ENCODE measurements at regions not wholly inside any gene's neighbourhood (a gene's known extent, or its start where the extent isn't known, plus 50 kb on each side); places are given as distances from the start of the nearest gene placed in this dataset.
A peak's percentile ranks its signal among the peaks of the same experiment; 100 is the strongest.
"Not testable (repeated sequence)": the region's sequence is repeated elsewhere in the genome, so short reads cannot be mapped to it uniquely, and the experiment has no call there.

DNA sequence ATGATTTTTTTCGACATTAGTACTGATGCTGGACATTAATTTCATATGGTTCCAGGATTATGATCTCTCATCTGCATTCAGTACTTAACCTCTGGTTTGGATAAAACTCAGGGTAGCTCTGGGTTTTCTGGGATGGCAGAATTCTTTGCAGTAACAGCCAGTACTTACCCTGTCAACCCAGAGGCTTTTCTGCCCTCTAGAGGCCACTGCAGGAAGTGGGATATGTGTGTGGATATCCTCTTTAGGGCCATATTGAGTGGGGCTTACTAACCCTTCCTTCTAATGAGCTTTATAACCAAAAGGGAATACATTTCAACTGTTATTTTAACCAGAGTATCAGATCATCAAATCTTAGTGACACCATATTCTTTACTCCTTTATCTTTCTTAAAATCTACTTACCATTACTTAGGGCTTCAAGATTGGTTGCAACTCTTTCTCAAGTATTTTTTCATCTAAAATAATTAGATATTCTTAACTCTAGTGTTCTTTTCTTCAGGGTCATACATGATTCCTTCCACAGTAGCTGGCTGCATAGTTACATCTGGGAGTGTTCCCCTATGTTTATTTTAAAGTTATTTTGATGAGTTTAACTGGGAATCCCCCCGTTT is 488.0 kb upstream of the STXBP6 start:
- peak in 1 of 2 experiments; percentile 10 for DNase-seq

DNA sequence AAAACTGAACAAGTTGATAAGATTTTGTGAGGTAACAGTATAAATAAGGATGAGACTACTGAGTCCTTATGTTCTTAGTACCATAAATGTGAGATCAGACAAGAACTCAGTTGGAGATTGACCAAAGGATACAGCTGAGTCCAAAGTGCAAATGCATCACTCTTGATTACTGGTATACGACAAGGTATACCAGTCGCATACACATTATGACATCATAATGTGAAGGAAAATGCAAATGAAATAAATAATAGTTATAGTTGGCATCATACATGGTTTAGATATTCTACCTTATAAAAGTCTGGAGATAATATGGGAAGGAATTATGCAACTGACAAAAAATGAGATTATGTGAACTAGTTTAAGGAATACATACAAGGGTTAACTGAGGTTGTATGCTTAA is 476.3 kb upstream of the STXBP6 start:
- DNase-seq: no peak

DNA sequence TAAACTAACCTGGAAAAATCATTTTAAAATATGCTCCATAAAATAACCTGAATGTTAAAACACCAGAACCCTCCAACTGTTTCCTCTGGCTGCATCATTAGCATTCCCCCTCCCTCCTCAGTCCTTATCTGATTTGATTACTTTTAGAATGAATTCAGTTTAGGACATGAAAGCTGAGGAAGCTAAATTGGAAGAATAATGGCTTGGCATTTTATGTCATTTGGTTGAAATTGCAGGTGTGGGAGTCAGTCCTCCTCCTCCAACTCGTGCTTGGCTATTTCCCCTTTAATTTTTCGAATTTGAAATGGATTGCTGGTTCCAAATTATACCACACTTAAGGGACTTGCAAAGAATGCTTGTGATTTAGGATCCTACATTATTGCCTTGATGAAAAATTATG is 473.0 kb upstream of the STXBP6 start:
- DNase-seq: no peak

DNA sequence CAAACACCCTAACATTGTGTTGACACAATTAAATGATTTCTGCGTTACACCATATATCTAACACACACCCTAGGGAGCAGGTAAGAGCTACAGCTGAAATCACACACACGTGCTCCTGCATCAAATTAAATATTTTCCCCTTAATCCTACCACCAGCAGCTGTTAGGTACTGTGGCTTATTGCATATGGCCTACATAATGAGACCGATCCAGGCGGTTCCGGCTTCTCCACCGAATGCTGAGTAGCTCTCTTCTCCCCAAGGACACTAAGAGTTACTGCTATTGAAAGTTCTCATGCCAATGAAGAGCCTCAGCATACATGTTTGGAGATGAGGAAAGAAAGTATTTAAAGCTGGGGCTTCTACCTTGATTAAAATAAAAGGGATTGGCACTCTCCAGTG is 472.2 kb upstream of the STXBP6 start:
- no peak for DNase-seq

DNA sequence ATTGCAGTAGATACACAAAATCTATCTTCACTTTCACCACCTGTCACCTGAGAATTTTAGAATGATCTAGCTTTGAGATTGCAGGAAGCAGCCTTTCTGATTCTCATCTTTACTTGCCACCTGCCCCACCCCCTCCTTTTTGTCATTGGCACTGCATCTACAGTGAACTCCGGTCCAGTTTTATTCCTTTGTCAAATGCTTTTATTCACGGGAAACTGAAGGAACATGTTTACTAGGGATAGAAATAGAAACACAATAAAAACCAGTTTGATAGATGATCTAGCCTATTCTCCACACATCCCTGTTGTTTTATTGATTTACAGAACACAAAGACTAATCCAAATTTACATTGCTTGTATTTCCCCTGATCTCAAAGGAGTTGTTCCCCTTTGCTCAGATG is 471.7 kb upstream of the STXBP6 start:
- DNase-seq: no peak

DNA sequence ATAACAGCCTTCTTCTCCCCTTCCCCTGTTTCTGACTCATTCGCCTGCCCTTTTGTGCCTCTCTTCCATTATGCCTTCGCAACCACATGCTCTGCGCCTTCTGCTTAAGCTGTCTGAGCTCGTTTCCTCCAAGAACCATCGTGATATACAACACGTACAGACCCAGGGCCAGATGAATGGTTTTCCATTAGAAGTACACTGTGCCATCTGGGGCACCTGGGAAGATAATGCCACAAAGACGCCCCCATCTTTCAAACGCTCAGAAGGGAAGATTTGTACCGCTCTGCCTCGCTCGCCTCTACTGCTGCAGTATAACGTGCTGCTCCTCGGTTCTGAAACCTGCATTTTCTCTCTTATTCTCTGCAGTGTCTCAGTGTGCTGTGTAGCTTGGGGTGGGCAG is 470.9 kb upstream of the STXBP6 start:
- DNase-seq: no peak

DNA sequence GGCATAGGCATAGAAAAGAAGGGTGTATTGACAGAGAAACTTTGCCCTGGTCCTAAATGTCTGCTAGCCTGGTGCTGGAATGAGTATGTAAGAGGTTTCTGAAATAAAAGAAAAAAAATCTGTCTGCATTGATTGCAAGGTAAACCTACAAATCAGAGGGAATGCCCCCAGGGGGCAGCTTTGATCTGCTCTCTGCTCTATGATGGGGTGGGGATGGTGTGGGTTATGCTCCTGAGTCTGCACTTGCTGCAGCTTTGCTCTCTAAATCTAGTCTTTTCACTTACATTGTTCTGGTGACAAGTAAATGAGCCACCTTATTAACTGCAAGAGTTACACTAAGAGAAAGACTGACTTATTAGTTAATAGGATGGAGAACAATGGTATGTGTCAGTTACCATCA is 468.4 kb upstream of the STXBP6 start:
- DNase-seq: no peak

DNA sequence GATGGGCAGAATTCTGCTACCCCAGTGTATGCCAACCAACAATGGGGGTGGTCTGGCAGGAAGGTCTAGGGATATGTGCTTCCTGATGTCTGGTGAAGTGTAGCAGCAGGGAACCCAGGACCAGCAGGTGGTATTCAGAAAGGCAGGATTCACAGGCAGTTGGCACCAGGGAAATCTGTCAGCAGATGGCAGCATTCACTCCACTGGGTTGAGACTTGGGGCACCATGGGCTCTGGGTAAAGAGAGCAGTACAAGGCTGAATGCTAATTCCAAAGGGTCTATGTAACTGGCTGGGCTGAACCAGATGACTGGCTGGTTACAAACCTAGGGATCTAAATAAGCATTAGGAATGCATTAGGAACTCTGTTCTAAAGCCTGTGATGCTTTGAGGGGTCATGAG is 466.9 kb upstream of the STXBP6 start:
- DNase-seq: peak in 1 of 2 experiments; percentile 4

DNA sequence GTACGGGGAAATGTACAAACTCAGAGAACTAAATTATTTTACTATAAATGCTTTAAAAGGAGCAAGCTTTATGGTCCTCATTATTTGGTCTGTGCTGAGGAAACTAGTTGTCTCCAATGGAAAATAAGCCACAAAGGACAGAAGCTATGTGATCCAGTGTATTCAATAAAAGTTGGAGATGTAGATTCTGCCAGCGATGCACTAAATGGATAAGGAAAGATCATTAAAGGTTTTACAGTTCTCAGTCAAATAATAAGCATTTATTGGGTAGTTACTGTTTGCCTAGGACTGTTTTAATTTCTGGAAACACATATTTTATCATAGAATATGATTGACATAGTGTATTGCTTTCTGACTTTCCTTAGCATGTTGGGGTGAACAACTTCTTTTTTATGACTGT is 458.9 kb upstream of the STXBP6 start:
- no peak for DNase-seq

DNA sequence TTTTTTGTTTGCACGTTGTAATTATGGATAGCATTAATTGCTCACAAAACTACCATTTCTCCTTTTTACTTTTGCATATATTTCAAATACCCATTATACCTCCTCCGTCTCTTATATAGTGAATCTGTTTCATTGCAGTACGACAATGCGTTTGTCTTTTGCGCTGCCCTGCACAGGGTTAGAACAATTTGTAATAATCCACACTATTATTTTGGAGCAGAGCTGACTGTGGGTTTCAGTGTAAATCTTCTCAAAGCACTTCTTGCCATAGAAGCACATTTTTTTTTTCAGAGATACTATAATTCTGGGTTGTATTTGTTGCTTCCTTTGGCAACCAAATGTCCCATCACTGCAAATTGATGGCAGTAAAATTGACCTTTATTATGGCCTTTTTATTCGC is 451.8 kb upstream of the STXBP6 start:
- DNase-seq: no peak

DNA sequence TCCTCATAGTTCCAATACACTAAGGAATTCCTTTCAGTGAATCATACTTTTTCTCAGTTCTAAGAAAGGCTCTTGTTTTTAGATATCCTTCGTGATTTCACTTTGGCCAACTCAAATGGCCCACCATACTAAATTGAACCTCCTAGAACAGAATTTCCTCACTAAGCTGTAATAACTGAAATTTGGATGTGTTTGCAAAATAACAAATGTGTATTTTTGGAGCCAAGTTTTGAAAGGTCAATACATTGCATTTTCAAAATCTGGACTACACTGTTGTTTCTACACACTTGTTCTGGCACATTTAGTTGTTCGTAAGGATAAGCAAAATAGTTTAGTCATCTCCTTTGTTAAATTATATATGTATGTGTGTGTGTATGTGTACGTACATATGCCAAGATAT is 439.0 kb upstream of the STXBP6 start:
- DNase-seq: no peak

DNA sequence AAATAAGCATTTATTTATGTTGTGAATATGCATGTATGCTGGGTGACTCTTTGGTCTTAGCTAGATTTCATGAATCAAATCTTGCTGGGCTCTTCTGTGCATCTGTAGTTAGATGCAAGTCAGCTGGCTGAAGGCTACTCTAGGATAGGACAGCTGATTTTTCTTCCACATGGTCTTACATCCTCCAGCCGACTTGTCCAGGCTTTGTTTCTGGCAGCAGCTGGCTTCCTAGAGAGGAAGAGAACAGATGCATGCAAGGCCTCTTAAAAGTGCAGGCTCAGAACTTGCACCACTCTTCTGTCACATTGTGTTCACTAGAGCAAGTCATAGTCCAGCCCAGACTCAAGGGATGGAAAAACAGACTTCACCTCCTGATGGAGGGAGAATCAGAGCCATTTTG is 435.4 kb upstream of the STXBP6 start:
- DNase-seq: no peak

DNA sequence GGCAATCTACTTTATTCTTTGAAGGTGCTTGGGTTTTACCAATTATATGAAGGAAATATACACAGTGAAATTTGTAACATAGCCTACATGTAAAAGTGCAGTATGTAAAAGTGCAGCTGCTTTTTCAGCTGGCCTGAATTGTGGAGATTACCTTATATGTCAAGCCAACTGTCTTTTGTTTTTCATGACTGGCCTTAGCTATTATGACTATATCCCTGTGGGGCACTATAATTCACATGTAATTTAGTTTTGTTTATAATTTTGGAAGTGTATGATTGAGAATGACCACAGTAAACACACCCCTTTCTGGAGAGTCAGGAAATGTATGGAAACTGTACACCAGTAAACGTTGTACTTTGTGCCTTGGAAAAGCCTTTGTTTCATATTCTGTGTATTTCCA is 435.0 kb upstream of the STXBP6 start:
- DNase-seq: no peak

DNA sequence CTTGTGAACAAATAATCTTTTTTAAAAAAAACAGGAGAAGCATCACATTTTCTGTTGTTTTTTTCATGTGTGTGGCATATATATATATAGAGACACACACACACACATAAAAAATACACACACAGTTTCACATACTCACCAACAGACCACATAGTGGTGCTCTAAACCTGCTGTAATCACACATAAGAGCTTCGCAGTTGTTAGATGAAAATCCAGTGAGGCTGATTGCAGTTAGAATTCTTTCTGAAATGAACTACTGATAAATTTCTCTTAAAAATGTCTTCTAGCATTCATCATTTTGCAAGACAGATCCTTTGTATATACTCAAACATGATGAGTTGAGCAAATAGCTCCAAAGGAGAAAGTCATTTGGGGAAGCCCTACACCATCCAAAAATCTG is 434.3 kb upstream of the STXBP6 start:
- DNase-seq: no peak

DNA sequence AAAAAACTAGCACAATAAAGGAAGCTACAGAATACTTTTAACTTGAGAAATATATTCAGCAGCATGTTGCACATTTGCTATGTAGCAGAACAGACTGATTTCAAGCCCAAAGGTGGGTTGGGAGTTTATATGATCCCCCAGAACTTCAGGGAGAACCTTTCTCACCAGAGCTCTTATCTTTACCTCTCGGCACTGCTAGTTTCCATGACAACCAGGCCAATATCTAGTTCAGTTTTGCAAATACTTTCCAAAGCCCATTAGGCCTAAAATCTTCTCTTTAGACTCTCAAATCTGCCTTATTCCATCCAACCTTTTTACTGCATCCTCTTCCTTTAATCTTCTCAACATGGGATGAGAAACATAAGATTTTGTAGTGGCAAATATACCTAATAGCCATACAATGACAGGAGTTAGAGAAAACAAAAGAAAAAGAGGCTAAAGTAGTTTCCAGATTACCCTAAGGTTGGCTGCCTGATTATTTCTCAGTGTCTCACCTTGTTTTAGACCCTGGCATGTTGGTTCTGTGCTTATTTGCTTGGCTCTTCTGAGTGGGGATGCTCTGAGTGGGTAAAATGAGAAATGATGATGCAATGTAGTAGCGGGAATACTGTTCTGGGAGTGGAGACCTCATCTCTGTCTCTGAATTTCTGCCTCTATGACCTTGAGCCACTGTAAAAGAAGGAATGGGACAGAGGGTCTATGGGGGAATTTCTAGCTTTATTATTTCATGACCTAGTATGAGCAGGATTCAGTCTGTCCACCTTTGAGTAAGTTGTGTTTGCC is 427.6 kb upstream of the STXBP6 start:
- no peak for DNase-seq

DNA sequence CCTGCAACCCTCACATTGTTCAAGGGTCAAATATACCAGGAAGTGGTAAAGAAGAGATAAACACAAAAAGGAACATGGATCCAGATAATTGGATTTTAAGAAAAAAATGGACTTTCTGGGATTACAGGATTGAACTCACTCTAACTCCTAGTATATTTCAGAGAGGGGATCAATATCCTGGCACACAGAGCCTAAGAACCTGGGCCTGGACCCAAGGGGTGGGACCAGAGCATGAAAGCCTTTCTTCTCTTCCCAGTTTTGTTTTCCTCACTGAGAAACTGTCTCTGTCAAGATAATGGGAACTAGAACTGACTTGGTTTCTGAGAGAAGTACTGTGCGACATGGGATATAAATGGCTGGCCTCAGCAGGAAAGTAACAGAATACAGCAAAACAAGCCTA is 422.8 kb upstream of the STXBP6 start:
- DNase-seq: no peak

DNA sequence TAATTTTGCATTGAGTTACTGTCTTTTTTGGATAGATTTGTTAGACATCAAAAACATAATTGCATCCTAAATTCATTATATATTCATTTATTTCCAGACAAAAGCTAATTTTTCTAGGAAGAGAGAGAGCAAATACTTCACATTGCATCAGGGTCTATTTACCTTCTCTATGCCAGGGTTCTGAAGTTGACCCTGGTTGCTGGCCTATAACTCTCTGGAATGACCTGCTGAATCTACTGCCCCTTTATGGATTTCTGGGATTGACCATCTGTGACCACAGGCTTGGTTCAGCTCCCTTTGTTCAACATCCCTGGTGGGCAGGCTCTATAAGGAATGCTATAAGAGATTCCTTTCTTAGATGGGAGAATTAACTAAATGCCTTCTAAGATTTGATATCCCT is 414.8 kb upstream of the STXBP6 start:
- DNase-seq: no peak

DNA sequence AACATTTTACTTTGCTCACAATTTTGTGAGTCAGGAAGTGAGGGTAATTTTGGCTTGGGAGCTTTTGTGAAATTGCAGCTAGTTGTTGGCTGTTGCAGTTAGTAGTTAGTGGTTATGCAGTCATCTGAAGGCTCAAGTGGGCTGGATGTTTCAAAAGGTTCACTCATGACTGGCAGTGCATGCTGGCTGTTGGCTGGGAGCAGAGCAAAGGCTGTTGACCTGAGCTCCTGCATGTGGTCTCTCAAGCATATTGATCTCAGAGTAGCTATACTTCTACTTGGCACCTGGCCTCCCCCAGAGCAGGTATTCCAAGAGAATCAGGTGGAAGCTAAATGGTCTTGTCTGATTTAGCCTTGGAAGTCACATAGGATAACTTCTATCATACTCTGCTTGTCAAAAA is 414.1 kb upstream of the STXBP6 start:
- DNase-seq: no peak

DNA sequence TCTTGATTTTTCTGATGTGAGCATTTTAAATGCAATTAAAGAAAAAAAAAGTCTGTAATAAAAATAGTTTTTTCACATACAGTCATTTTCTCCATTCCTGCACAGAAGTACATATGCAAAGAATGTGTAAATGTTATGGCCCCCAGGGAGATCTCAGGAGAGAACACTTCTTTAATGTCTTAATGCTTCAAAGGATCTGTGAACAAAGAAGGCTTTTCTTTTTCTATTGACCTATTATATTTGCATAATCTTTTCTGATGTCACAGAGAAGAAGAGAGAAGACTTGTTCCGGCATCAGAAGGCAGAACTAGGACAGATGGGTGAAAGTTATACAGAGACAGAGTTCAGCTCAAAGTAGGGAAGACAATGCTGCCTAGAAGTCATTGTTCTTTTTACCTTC is 413.5 kb upstream of the STXBP6 start:
- DNase-seq: no peak

DNA sequence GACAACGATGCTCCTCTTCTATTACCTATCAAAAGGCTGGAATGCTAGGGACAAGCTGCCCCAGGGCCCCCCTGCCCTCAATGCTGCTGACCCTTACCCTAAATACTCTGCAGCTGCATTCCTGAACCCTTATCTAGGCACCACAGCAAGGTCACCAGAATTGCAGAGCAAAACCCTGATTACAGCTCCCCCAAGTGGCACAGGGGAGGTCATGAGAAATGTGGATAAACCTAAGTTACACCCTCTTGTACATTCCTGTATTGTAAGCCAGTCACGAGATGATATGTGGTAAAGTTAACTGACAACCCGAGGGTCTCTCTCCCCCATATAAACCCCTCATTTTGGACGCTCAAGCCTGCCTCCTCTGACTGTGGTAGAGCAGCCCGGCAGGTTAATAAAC is 411.8 kb upstream of the STXBP6 start:
- DNase-seq: no peak

DNA sequence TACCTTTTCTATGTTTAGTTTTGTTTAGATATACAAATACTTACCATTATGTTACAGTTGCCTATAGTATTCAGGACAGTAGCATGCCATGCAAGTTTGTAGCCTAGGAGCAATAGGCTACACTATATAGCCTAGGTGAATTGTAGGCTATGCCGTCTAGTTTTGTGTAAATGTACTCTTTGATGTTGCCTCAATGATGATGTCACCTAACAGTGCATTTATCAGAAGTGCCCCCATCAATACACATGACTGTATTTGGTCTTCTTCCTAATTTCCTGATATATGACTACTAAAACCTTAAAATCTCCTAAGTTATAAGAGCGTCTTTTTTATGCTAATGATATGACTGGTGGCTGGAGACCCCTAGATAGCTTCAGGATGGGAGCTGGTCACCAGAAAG is 394.4 kb upstream of the STXBP6 start:
- no peak for DNase-seq

DNA sequence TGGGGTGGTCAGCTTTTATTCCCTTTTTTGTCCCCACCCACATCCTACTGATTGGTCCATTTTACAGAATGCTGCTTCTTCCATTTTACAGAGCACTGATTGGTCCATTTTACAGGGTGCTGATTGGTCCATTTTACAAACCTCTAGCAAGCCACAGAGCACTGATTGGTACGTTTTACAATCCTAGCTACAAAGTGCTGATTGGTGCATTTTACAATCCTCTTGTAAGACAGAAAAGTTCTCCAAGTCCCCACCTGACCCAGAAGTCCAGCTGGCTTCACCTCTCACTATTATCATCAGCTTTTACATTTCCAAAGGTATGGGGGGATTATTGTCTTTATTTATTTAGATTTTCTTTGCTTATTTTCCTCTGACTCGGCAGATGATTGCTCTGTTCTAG is 390.4 kb upstream of the STXBP6 start:
- not testable (repeated sequence) for DNase-seq

DNA sequence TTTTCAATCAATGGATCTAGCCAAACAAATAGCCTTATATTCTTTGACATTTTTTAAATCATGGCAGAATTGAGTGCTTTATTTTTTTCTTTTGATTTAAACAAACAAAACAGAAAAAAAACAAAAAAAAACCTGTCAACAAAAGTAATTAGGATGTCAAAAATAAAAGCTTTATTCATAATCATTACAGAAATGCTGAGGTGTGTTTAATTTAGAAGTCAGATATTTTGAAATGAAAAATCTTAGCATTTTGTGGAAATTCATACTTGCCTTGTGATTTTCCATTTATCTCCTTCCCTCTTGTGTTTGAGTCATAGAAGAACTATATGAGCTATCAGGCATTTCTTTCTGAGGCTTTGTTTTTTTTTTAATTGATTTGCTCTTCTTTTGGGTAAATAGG is 387.0 kb upstream of the STXBP6 start:
- no peak for DNase-seq

DNA sequence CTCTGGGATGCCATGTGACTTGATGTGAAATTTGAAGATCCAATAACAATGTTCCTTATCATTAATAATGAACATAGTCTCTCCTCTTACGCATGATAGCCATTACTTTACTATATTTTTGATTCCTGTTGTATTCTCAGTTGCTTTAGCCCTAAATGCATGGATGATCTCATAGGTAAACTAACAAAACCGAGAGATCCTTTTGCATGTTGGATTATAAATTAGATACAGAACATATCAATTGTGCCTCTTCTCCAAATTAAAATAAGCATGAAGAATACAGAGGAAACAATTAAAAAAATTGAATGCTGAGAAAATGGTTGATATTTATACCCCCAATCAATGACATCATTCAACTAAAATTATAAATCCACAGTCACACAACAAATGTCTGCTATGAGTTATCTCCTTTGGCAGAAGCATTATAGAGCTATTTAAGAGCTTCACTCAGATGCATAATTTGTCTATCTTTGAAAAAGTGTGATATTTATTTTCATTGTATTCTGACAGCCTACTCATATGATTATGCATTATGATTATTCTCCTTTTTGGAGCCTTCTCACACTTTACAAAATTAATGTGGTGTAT is 386.4 kb upstream of the STXBP6 start:
- DNase-seq: no peak
